ENCODE measurements at regions not wholly inside any gene's neighbourhood (a gene's known extent, or its start where the extent isn't known, plus 50 kb on each side); places are given as distances from the start of the nearest gene placed in this dataset.

- no peaks in the 10 kb centered on the region for H3K27me3 ChIP-seq (replicated peaks; ENCODE audit: insufficient read depth, low read depth, low read length, poor library complexity)
- no peaks in the 10 kb centered on the region for H3K36me3 ChIP-seq (ENCODE audit: insufficient read depth, low read length, poor library complexity, severe bottlenecking)
- H3K4me3 ChIP-seq (ENCODE audit: low read depth, low read length, poor library complexity, severe bottlenecking): no peak overlapping the region
- TF ChIP-seq CTCF (conservative IDR thresholded peaks at IDR 0.05; ENCODE audit: low read depth, low read length) (peak; percentile 58), EZH2 (IDR thresholded peaks at IDR 0.05; ENCODE audit: borderline replicate concordance, low read depth, low read length, poor library complexity, severe bottlenecking) (no peak)
- H3K4me1 ChIP-seq (ENCODE audit: insufficient read depth, low read length, poor library complexity, severe bottlenecking): peaks cover 3% of the 10 kb centered on the region
- no peak overlapping the region for H3K27ac ChIP-seq (ENCODE audit: low read depth, low read length, poor library complexity, severe bottlenecking)
- CTCF ChIA-PET: interaction anchor here (0.7 kb wide), 1 partner anchor 1367 kb away, joined by 5 read pairs; no protein-coding TSS in a partner anchor
- intact Hi-C loops (cut with micrococcal nuclease; ENCODE audit: unreplicated experiment): no loop called here
- no TSS peak for BruUV-seq (replicated peaks)
- peak; percentile 30 for DNase-seq (ENCODE audit: low spot score)
- POLR2A ChIA-PET (ENCODE audit: low non-redundant PET): no interaction called here
- H3K9me3 ChIP-seq (ENCODE audit: low read depth, low read length, poor library complexity, severe bottlenecking): peaks cover 3% of the 10 kb centered on the region
Observed at GRCh38 chr7:68063171-68063570, 1066.5 kb downstream of the TYW1 start.

GRCh38 chr7:68065581-68065980 lies 1068.9 kb downstream of the TYW1 start:
- peaks cover 3% of the 10 kb centered on the region for H3K4me1 ChIP-seq (ENCODE audit: insufficient read depth, low read length, poor library complexity, severe bottlenecking)
- POLR2A ChIA-PET (ENCODE audit: low non-redundant PET): no interaction called here
- DNase-seq (ENCODE audit: low spot score): no peak
- CTCF ChIA-PET: no interaction called here
- no peaks in the 10 kb centered on the region for H3K36me3 ChIP-seq (ENCODE audit: insufficient read depth, low read length, poor library complexity, severe bottlenecking)
- H3K4me3 ChIP-seq (ENCODE audit: low read depth, low read length, poor library complexity, severe bottlenecking): no peak overlapping the region
- TF ChIP-seq CTCF (conservative IDR thresholded peaks at IDR 0.05; ENCODE audit: low read depth, low read length): no peak
- TF ChIP-seq EZH2 (IDR thresholded peaks at IDR 0.05; ENCODE audit: borderline replicate concordance, low read depth, low read length, poor library complexity, severe bottlenecking): no peak
- intact Hi-C loops (cut with micrococcal nuclease; ENCODE audit: unreplicated experiment): no loop called here
- no peaks in the 10 kb centered on the region for H3K9me3 ChIP-seq (ENCODE audit: low read depth, low read length, poor library complexity, severe bottlenecking)
- BruUV-seq (replicated peaks): no TSS peak
- H3K27ac ChIP-seq (ENCODE audit: low read depth, low read length, poor library complexity, severe bottlenecking): no peak overlapping the region
- no peaks in the 10 kb centered on the region for H3K27me3 ChIP-seq (replicated peaks; ENCODE audit: insufficient read depth, low read depth, low read length, poor library complexity)

GRCh38 chr7:68067845-68068244 lies 1071.2 kb downstream of the TYW1 start:
- no peaks in the 10 kb centered on the region for H3K36me3 ChIP-seq (ENCODE audit: insufficient read depth, low read length, poor library complexity, severe bottlenecking)
- no peak overlapping the region for H3K4me3 ChIP-seq (ENCODE audit: low read depth, low read length, poor library complexity, severe bottlenecking)
- ChIA-PET POLR2A (ENCODE audit: low non-redundant PET) (no interaction called here), CTCF (no interaction called here)
- intact Hi-C loops (cut with micrococcal nuclease; ENCODE audit: unreplicated experiment): no loop called here
- H3K9me3 ChIP-seq (ENCODE audit: low read depth, low read length, poor library complexity, severe bottlenecking): no peaks in the 10 kb centered on the region
- BruUV-seq (replicated peaks): no TSS peak
- no peak for DNase-seq (ENCODE audit: low spot score)
- peaks cover 3% of the 10 kb centered on the region for H3K4me1 ChIP-seq (ENCODE audit: insufficient read depth, low read length, poor library complexity, severe bottlenecking)
- H3K27me3 ChIP-seq (replicated peaks; ENCODE audit: insufficient read depth, low read depth, low read length, poor library complexity): no peaks in the 10 kb centered on the region
- TF ChIP-seq CTCF (conservative IDR thresholded peaks at IDR 0.05; ENCODE audit: low read depth, low read length) (no peak), EZH2 (IDR thresholded peaks at IDR 0.05; ENCODE audit: borderline replicate concordance, low read depth, low read length, poor library complexity, severe bottlenecking) (no peak)
- H3K27ac ChIP-seq (ENCODE audit: low read depth, low read length, poor library complexity, severe bottlenecking): no peak overlapping the region

Measured in A673 (cell line).